ENCODE measurements at regions not wholly inside any gene's neighbourhood (a gene's known extent, or its start where the extent isn't known, plus 50 kb on each side); places are given as distances from the start of the nearest gene placed in this dataset.

GRCh38 chr5:143870362-143870761 lies 58.4 kb downstream of the HMHB1 start:
- no peak overlapping the region for H3K4me3 ChIP-seq
- no peak for DNase-seq
- in situ Hi-C loops (cut with MboI; ENCODE audit: low pct_ligation_motif_present in 1 of 4, low pct_unique_long_range_greater_than_20kb in 1 of 4, low sequenced_read_pairs in 3 of 4) (no loop called here), intact Hi-C loops (cut with DNase I; ENCODE audit: low total_unique reads) (no loop called here)
- TF ChIP-seq EP300 (IDR thresholded peaks at IDR 0.05; ENCODE audit: low read depth) (no peak), POLR2AphosphoS5 (IDR thresholded peaks at IDR 0.05) (no peak), CTCF (IDR thresholded peaks at IDR 0.05) (no peak), POLR2A (IDR thresholded peaks at IDR 0.05) (no peak)
- 88 to 90% methylated on average over 1 of the region's 1 CpG for WGBS, 2 donors (ENCODE audit: low coverage in 1 of 2)
- H3K27ac ChIP-seq: no peak overlapping the region
- H3K36me3 ChIP-seq: no peaks in the 10 kb centered on the region
- no peaks in the 10 kb centered on the region for H3K4me1 ChIP-seq
- no peaks in the 10 kb centered on the region for H3K27me3 ChIP-seq
- no peaks in the 10 kb centered on the region for H3K9me3 ChIP-seq

GRCh38 chr5:143870871-143871632 lies 59.1 kb downstream of the HMHB1 start:
- Histone ChIP-seq H3K4me3 (no peak overlapping the region), H3K27ac (no peak overlapping the region), H3K36me3 (no peaks in the 10 kb centered on the region), H3K4me1 (no peaks in the 10 kb centered on the region), H3K27me3 (no peaks in the 10 kb centered on the region), H3K9me3 (no peaks in the 10 kb centered on the region)
- WGBS, 2 donors (ENCODE audit: low coverage in 1 of 2): 31 to 59% methylated on average over 5 of the region's 5 CpGs
- intact Hi-C loops (cut with DNase I; ENCODE audit: low total_unique reads) (no loop called here), in situ Hi-C loops (cut with MboI; ENCODE audit: low pct_ligation_motif_present in 1 of 4, low pct_unique_long_range_greater_than_20kb in 1 of 4, low sequenced_read_pairs in 3 of 4) (no loop called here)
- DNase-seq: peak; percentile 12
- no peak for TF ChIP-seq EP300 (IDR thresholded peaks at IDR 0.05; ENCODE audit: low read depth)
- no peak for TF ChIP-seq CTCF (IDR thresholded peaks at IDR 0.05)
- TF ChIP-seq POLR2A (IDR thresholded peaks at IDR 0.05): no peak
- no peak for TF ChIP-seq POLR2AphosphoS5 (IDR thresholded peaks at IDR 0.05)

- TF ChIP-seq CTCF (IDR thresholded peaks at IDR 0.05) (no peak), EP300 (IDR thresholded peaks at IDR 0.05; ENCODE audit: low read depth) (no peak), POLR2A (IDR thresholded peaks at IDR 0.05) (no peak), POLR2AphosphoS5 (IDR thresholded peaks at IDR 0.05) (no peak)
- WGBS, 2 donors (ENCODE audit: low coverage in 1 of 2): 50 to 74% methylated on average over 2 of the region's 2 CpGs
- Histone ChIP-seq H3K27me3 (no peaks in the 10 kb centered on the region), H3K36me3 (no peaks in the 10 kb centered on the region), H3K4me1 (no peaks in the 10 kb centered on the region), H3K4me3 (no peak overlapping the region), H3K27ac (no peak overlapping the region), H3K9me3 (no peaks in the 10 kb centered on the region)
- no peak for DNase-seq
- in situ Hi-C loops (cut with MboI; ENCODE audit: low pct_ligation_motif_present in 1 of 4, low pct_unique_long_range_greater_than_20kb in 1 of 4, low sequenced_read_pairs in 3 of 4): no loop called here
- intact Hi-C loops (cut with DNase I; ENCODE audit: low total_unique reads): no loop called here
Measured at GRCh38 chr5:143871672-143872071, 59.7 kb downstream of the HMHB1 start.

- DNase-seq: no peak
- Histone ChIP-seq H3K36me3 (no peaks in the 10 kb centered on the region), H3K4me3 (no peak overlapping the region), H3K27ac (no peak overlapping the region), H3K4me1 (peaks cover 0 to 2% (median 0%) of the 10 kb centered on the region in 4 donors), H3K9me3 (no peaks in the 10 kb centered on the region), H3K27me3 (no peaks in the 10 kb centered on the region)
- in situ Hi-C loops (cut with MboI; ENCODE audit: low pct_ligation_motif_present in 1 of 4, low pct_unique_long_range_greater_than_20kb in 1 of 4, low sequenced_read_pairs in 3 of 4) (no loop called here), intact Hi-C loops (cut with DNase I; ENCODE audit: low total_unique reads) (no loop called here)
- WGBS, 2 donors (ENCODE audit: low coverage in 1 of 2): 64 to 72% methylated on average over 2 to 4 of the region's 4 CpGs
- TF ChIP-seq POLR2A (IDR thresholded peaks at IDR 0.05): no peak
- no peak for TF ChIP-seq EP300 (IDR thresholded peaks at IDR 0.05; ENCODE audit: low read depth)
- TF ChIP-seq POLR2AphosphoS5 (IDR thresholded peaks at IDR 0.05): no peak
- TF ChIP-seq CTCF (IDR thresholded peaks at IDR 0.05): no peak
Measured at GRCh38 chr5:143874312-143874711, 62.4 kb downstream of the HMHB1 start.
